ENCODE measurements at regions not wholly inside any gene's neighbourhood (a gene's known extent, or its start where the extent isn't known, plus 50 kb on each side); places are given as distances from the start of the nearest gene placed in this dataset.
"Not testable (repeated sequence)": the region's sequence is repeated elsewhere in the genome, so short reads cannot be mapped to it uniquely, and the experiment has no call there.

DNA sequence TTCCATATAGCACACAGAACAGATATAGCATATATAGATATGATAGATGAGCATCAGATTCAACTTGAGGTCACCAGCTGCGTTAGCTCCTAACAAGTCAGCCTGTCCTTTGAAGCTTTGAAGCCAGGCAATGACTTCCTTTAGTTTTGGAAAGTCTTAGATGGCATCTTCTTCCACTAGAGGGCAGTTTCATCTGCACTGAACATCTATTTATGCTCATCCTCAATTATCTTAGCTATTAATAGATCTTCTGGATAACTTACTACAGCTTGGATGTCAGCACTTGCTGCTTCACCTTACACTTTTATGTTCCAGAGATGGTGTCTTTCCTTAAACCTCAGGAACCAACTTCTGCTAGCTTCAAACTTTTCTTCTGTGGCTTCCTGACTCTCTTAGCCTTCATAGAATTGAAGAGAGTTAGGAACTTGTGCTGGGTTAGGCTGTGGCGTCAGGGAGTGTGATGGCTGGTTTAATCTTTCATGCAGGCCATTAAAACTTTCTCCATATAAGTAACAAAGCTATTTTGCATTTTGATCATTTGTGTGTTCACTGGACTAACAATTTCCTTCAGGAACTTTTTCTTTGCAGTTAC lies 1401.4 kb downstream of the EFNA5 start:
- no peak overlapping the region for H3K4me3 ChIP-seq (ENCODE audit: low read depth, low read length)
- TF ChIP-seq, protein P1, sequence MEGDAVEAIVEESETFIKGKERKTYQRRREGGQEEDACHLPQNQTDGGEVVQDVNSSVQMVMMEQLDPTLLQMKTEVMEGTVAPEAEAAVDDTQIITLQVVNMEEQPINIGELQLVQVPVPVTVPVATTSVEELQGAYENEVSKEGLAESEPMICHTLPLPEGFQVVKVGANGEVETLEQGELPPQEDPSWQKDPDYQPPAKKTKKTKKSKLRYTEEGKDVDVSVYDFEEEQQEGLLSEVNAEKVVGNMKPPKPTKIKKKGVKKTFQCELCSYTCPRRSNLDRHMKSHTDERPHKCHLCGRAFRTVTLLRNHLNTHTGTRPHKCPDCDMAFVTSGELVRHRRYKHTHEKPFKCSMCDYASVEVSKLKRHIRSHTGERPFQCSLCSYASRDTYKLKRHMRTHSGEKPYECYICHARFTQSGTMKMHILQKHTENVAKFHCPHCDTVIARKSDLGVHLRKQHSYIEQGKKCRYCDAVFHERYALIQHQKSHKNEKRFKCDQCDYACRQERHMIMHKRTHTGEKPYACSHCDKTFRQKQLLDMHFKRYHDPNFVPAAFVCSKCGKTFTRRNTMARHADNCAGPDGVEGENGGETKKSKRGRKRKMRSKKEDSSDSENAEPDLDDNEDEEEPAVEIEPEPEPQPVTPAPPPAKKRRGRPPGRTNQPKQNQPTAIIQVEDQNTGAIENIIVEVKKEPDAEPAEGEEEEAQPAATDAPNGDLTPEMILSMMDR (IDR thresholded peaks at IDR 0.05; ENCODE audit: insufficient read depth, low read length, poor library complexity, severe bottlenecking), result peak; percentile 55
- no peaks in the 10 kb centered on the region for H3K27me3 ChIP-seq (ENCODE audit: control insufficient read depth, insufficient read depth, low read length)
- DNase-seq (ENCODE audit: low read depth), result peak; percentile 1
- no peaks in the 10 kb centered on the region for H3K36me3 ChIP-seq (ENCODE audit: control insufficient read depth, insufficient read depth, low read length)

DNA sequence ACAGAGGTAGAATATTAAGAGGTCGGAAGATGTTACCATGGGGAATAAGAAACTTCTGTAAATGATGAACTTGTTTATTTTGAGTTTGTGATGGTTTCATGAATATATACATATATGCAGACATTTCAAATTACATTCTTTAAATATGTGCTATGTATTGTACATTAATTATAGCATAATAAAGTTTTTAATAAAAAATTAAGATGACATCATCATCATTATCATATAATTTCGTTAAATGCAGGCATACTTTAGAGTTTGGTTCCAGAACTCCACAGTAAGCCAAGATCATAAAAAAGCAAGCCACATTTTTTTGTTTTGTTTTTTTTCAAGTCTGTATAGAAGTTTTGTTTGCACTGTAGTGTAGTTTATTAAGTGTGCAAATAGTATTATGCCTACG lies 1403.5 kb downstream of the EFNA5 start:
- Histone ChIP-seq H3K36me3 (ENCODE audit: control insufficient read depth, insufficient read depth, low read length) (no peaks in the 10 kb centered on the region), H3K27me3 (ENCODE audit: control insufficient read depth, insufficient read depth, low read length) (no peaks in the 10 kb centered on the region), H3K4me3 (ENCODE audit: low read depth, low read length) (no peak overlapping the region)
- DNase-seq (ENCODE audit: low read depth), result no peak
- TF ChIP-seq, protein P1 (IDR thresholded peaks at IDR 0.05; ENCODE audit: insufficient read depth, low read length, poor library complexity, severe bottlenecking), result no peak

DNA sequence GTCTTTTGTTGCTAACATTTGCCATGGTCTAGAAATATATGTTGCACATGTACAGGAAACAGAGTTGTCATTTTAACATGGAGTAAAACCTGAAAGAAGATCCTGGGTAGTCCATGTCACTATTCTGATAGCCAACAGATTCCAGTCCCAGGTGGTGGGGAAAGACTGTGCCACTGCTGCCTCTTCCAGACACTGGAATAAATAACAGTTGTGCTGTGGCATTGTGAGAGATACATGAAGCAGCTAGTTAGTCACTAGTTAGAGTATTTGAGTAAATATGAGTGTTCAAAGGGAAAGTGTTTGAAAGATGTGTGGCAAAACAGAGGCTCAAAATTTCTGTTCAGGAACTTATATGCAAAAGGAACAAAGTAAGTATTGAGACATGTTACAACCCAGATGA lies 1408.3 kb downstream of the EFNA5 start:
- no peaks in the 10 kb centered on the region for H3K36me3 ChIP-seq (ENCODE audit: control insufficient read depth, insufficient read depth, low read length)
- no peaks in the 10 kb centered on the region for H3K27me3 ChIP-seq (ENCODE audit: control insufficient read depth, insufficient read depth, low read length)
- TF ChIP-seq, protein P1 (IDR thresholded peaks at IDR 0.05; ENCODE audit: insufficient read depth, low read length, poor library complexity, severe bottlenecking), result no peak
- DNase-seq (ENCODE audit: low read depth), result no peak
- H3K4me3 ChIP-seq (ENCODE audit: low read depth, low read length), result no peak overlapping the region

DNA sequence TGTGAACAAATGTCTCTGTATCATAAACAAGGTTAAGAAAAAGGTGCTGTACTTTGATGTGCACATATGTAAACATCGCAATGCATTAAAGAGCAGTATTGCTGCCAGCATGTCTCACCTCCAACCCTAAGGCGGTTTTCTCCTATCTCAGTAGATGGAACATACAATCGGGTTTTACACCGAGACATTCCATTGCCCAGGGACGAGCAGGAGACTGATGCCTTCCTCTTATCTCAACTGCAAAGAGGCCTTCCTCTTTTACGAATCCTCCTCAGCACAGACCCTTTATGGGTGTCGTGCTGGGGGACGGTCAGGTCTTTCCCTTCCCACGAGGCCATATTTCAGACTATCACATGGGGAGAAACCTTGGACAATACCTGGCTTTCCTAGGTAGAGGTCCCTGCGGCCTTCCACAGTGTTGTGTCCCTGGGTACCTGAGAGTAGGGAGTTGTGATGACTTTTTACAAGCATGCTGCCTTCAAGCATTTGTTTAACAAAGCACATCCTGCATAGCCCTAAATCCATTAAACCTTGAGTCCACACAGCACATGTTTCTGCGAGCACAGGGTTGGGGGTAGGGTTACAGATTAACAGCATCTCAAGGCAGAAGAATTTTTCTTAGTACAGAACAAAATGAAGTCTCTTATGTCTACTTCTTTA lies 1411.2 kb downstream of the EFNA5 start:
- H3K4me3 ChIP-seq (ENCODE audit: low read depth, low read length); H3K27me3 ChIP-seq (ENCODE audit: control insufficient read depth, insufficient read depth, low read length); DNase-seq (ENCODE audit: low read depth); H3K36me3 ChIP-seq (ENCODE audit: control insufficient read depth, insufficient read depth, low read length): not testable (repeated sequence)

DNA sequence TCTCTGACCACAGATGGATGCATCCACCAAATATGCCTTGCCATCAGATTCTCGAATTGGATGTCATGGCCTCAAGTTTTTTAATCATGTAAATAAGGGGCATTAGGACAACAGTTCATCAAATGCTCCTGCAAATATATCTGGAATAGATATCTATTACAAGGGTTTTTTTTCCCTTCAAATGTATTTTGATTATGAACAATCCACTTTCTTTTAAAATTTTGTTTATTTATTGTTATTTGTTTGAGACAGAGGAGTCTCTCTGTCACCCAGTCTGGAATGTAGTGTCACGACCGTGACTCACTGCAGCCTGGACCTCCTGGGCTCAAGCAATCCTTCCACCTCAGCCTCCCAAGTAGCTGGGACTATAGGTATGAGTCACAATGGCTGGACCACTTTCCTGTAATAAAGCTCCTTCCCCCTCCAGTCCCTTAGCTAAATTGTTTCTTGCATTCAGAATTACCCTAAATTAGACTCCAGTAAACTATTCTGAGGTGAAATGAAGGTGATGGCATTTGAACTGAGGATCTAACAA lies 1412.1 kb downstream of the EFNA5 start:
- Histone ChIP-seq H3K4me3 (ENCODE audit: low read depth, low read length) (no peak overlapping the region), H3K27me3 (ENCODE audit: control insufficient read depth, insufficient read depth, low read length) (no peaks in the 10 kb centered on the region), H3K36me3 (ENCODE audit: control insufficient read depth, insufficient read depth, low read length) (no peaks in the 10 kb centered on the region)
- TF ChIP-seq, protein P1 (IDR thresholded peaks at IDR 0.05; ENCODE audit: insufficient read depth, low read length, poor library complexity, severe bottlenecking), result no peak
- DNase-seq (ENCODE audit: low read depth), result peak; percentile 21

DNA sequence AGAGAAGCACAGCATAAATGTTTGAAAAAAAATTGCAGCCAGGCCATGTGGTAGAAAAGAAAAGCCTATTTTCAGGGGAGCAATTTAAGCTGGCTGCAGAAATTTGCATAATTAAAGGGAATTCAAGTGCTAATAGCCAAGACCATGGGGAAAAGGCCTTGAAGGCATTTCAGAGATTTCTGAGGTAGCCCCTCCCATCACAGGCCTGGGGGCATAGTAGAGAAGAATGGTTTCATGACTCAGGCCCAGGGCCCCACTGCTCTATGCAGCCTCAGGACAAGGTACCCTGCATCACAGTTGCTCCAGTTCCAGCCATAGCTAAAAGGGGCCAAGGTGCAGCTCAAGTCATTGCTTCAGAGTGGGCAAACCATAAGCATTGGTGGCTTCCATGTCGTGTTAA lies 1416.0 kb downstream of the EFNA5 start:
- Histone ChIP-seq H3K4me3 (ENCODE audit: low read depth, low read length) (no peak overlapping the region), H3K36me3 (ENCODE audit: control insufficient read depth, insufficient read depth, low read length) (no peaks in the 10 kb centered on the region), H3K27me3 (ENCODE audit: control insufficient read depth, insufficient read depth, low read length) (no peaks in the 10 kb centered on the region)
- no peak for DNase-seq (ENCODE audit: low read depth)
- TF ChIP-seq, protein P1 (IDR thresholded peaks at IDR 0.05; ENCODE audit: insufficient read depth, low read length, poor library complexity, severe bottlenecking), result no peak

DNA sequence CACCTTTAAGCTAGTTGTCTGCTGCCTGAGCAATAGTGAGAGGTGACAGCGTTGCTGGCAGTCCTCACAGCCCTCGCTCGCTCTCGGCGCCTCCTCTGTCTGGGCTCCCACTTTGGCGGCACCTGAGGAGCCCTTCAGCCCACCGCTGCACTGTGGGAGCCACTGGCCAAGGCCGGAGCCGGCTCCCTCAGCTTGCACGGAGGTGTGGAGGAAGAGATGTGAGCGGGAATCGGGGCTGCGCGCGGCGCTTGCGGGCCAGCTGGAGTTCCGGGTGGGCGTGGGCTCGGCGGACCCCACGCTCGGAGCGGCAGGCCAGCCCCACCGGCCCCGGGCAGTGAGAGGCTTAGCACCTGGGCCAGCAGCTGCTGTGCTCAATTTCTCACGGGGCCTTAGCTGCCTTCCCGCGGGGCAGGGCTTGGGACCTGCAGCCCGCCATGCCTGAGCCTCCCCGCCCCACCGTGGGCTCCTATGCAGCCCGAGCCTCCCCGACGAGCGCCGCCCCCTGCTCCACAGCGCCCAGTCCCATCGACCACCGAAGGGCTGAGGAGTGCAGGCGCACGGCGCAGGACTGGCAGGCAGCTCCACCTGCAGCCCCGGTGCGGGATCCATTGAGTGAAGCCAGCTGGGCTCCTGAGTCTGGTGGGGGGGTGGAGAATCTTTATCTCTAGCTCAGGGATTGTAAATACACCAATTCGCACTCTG lies 1424.5 kb downstream of the EFNA5 start:
- H3K4me3 ChIP-seq (ENCODE audit: low read depth, low read length); DNase-seq (ENCODE audit: low read depth); H3K36me3 ChIP-seq (ENCODE audit: control insufficient read depth, insufficient read depth, low read length); H3K27me3 ChIP-seq (ENCODE audit: control insufficient read depth, insufficient read depth, low read length): not testable (repeated sequence)
